Mesenchymal stem cell (in vitro differentiated cells and primary cell): ENCODE measurements at regions not wholly inside any gene's neighbourhood (a gene's known extent, or its start where the extent isn't known, plus 50 kb on each side); places are given as distances from the start of the nearest gene placed in this dataset.

Experiments used
- DNase-seq: peaks from one replicate; pipeline ENCODE4 v3.0.0-alpha.2; 2013
- H2AFZ ChIP-seq: one replicate; pipeline ENCODE4 v1.6.1; 2013; ENCODE audit warnings: low read depth, mild to moderate bottlenecking, control low read depth, inconsistent platforms, low read length, moderate library complexity
- H2AK5ac ChIP-seq: 2 replicates; pipeline ENCODE4 v1.6.1; 2013; ENCODE audit warnings: low read length, moderate library complexity, mild to moderate bottlenecking, inconsistent platforms; ENCODE audit not compliant: severe bottlenecking
- H2BK120ac ChIP-seq: one replicate; pipeline ENCODE4 v1.6.1; 2013; ENCODE audit warnings: low read depth, mild to moderate bottlenecking, inconsistent platforms, low read length, moderate library complexity
- H2BK12ac ChIP-seq, 2 experiments: one replicate each; pipeline ENCODE4 v1.6.1; 2013; ENCODE audit warnings: inconsistent platforms in 2 of 2, low read length in 2 of 2, mild to moderate bottlenecking in 2 of 2, moderate library complexity in 2 of 2, control low read depth in 1 of 2
- H2BK15ac ChIP-seq: one replicate; pipeline ENCODE4 v1.6.1; 2013; ENCODE audit warnings: mild to moderate bottlenecking, low read depth, inconsistent platforms; ENCODE audit not compliant: poor library complexity, severe bottlenecking
- H2BK5ac ChIP-seq: 2 replicates; pipeline ENCODE4 v1.6.1; 2013; ENCODE audit warnings: low read depth, mild to moderate bottlenecking, low read length, control low read depth, inconsistent platforms; ENCODE audit not compliant: poor library complexity, severe bottlenecking
- H3K14ac ChIP-seq, 2 experiments: one replicate each; pipeline ENCODE4 v1.6.1; 2013; ENCODE audit warnings: inconsistent platforms in 2 of 2, low read length in 2 of 2, control low read depth in 1 of 2, mild to moderate bottlenecking in 1 of 2, moderate library complexity in 1 of 2
- H3K18ac ChIP-seq, 2 experiments: one replicate each; pipeline ENCODE4 v1.6.1; 2013; ENCODE audit warnings: inconsistent platforms in 2 of 2, low read length in 2 of 2, control low read depth in 1 of 2, low read depth in 1 of 2, mild to moderate bottlenecking in 1 of 2
- H3K23ac ChIP-seq, 2 experiments: one replicate each; pipeline ENCODE4 v1.6.1; 2013; ENCODE audit warnings: inconsistent platforms in 2 of 2, low read length in 2 of 2, mild to moderate bottlenecking in 2 of 2, moderate library complexity in 2 of 2, control low read depth in 1 of 2
- H3K27ac ChIP-seq: 2 replicates; pipeline ENCODE4 v1.5.1; 2013; ENCODE audit warnings: mild to moderate bottlenecking, moderate library complexity, low read length, control low read depth, inconsistent platforms; ENCODE audit not compliant: poor library complexity, severe bottlenecking
- H3K27me3 ChIP-seq, 2 experiments: 2 replicates each; pipeline versions ENCODE4 v1.6.1 to v1.7.0; 2013; ENCODE audit warnings: low read length in 2 of 2, mild to moderate bottlenecking in 2 of 2, moderate library complexity in 2 of 2, control low read depth in 1 of 2, inconsistent platforms in 1 of 2; ENCODE audit not compliant: control insufficient read depth in 1 of 2, insufficient read depth in 1 of 2
- H3K36me3 ChIP-seq, 2 experiments: 2 replicates each; pipeline versions ENCODE4 v1.6.1 to v1.7.0; 2013; ENCODE audit warnings: low read length in 2 of 2, control low read depth in 1 of 2, inconsistent platforms in 1 of 2, low read depth in 1 of 2, mild to moderate bottlenecking in 1 of 2; ENCODE audit not compliant: insufficient read depth in 2 of 2, control insufficient read depth in 1 of 2
- H3K4ac ChIP-seq, 2 experiments: one replicate each; pipeline ENCODE4 v1.6.1; 2013; ENCODE audit warnings: inconsistent platforms in 2 of 2, low read length in 2 of 2, mild to moderate bottlenecking in 2 of 2, moderate library complexity in 2 of 2, control low read depth in 1 of 2, low read depth in 1 of 2
- H3K4me1 ChIP-seq: 2 replicates; pipeline ENCODE4 v1.6.1; 2013; ENCODE audit warnings: low read depth, low read length, control low read depth; ENCODE audit not compliant: control insufficient read depth, insufficient read depth
- H3K4me2 ChIP-seq: 2 replicates; pipeline ENCODE4 v1.6.1; 2013; ENCODE audit warnings: low read length, mild to moderate bottlenecking, inconsistent platforms; ENCODE audit not compliant: poor library complexity, severe bottlenecking
- H3K4me3 ChIP-seq, 2 experiments: 2 replicates each; pipeline versions ENCODE4 v1.5.1 to v1.7.0; 2013; ENCODE audit warnings: low read length in 2 of 2, mild to moderate bottlenecking in 2 of 2, control low read depth in 1 of 2, low read depth in 1 of 2; ENCODE audit not compliant: insufficient read depth in 1 of 2
- H3K79me1 ChIP-seq: replicated peaks from 2 replicates; pipeline ENCODE4 v1.6.1; 2013; ENCODE audit warnings: mild to moderate bottlenecking, control low read depth, low read length, inconsistent platforms; ENCODE audit not compliant: poor library complexity, severe bottlenecking
- H3K9ac ChIP-seq: 2 replicates; pipeline ENCODE4 v1.7.0; 2013; ENCODE audit warnings: mild to moderate bottlenecking, low read length, moderate library complexity
- H3K9me3 ChIP-seq: 2 replicates; pipeline ENCODE4 v1.7.0; 2013; ENCODE audit warnings: mild to moderate bottlenecking, low read length; ENCODE audit not compliant: control insufficient read depth
- H4K8ac ChIP-seq: one replicate; pipeline ENCODE4 v1.6.1; 2013; ENCODE audit warnings: inconsistent platforms, mild to moderate bottlenecking, low read length, moderate library complexity
- H4K91ac ChIP-seq: one replicate; pipeline ENCODE4 v1.6.1; 2013; ENCODE audit warnings: mild to moderate bottlenecking, low read length, inconsistent platforms
- whole genome bisulfite sequencing: methylation state at CpG from one replicate; pipeline ENCODE4 v1.1.7; 2013; ENCODE audit warnings: mixed read lengths; 5-methylcytosine and 5-hydroxymethylcytosine counted together

GRCh38 chr3:168322941-168323340 lies 227.2 kb upstream of the GOLIM4 start:
- Histone ChIP-seq H3K4me1 (no peaks in the 10 kb centered on the region), H3K9ac (no peak overlapping the region), H3K79me1 (no peaks in the 10 kb centered on the region), H3K4ac (no peak overlapping the region), H3K4me2 (no peak overlapping the region), H4K91ac (no peak overlapping the region), H3K18ac (no peak overlapping the region), H2AK5ac (no peak overlapping the region), H4K8ac (no peak overlapping the region), H3K14ac (no peak overlapping the region), H2BK120ac (no peak overlapping the region), H3K27ac (no peak overlapping the region), H2AFZ (no peak overlapping the region), H3K9me3 (no peaks in the 10 kb centered on the region), H3K4me3 (no peak overlapping the region), H2BK12ac (no peak overlapping the region), H3K36me3 (no peaks in the 10 kb centered on the region), H2BK5ac (no peak overlapping the region), H3K27me3 (peaks cover 0 to 21% of the 10 kb centered on the region in 2 experiments), H3K23ac (no peak overlapping the region), H2BK15ac (no peak overlapping the region)
- 57% methylated on average over 1 of the region's 4 CpGs for WGBS
- DNase-seq: no peak

- Histone ChIP-seq H3K4ac (no peak overlapping the region), H2AFZ (no peak overlapping the region), H3K79me1 (no peaks in the 10 kb centered on the region), H2BK5ac (no peak overlapping the region), H3K9me3 (no peaks in the 10 kb centered on the region), H2AK5ac (no peak overlapping the region), H3K18ac (no peak overlapping the region), H3K27ac (no peak overlapping the region), H3K23ac (no peak overlapping the region), H3K14ac (no peak overlapping the region), H3K4me1 (no peaks in the 10 kb centered on the region), H3K4me2 (no peak overlapping the region), H2BK15ac (no peak overlapping the region), H2BK120ac (no peak overlapping the region), H3K36me3 (no peaks in the 10 kb centered on the region), H4K91ac (no peak overlapping the region), H3K27me3 (no peaks in the 10 kb centered on the region), H3K9ac (no peak overlapping the region), H2BK12ac (no peak overlapping the region), H3K4me3 (no peak overlapping the region), H4K8ac (no peak overlapping the region)
- 100% methylated on average over 1 of the region's 3 CpGs for WGBS
- no peak for DNase-seq
Measured at GRCh38 chr3:168314166-168314565, 218.4 kb upstream of the GOLIM4 start.

- H4K91ac ChIP-seq: no peak overlapping the region
- H3K23ac ChIP-seq: no peak overlapping the region
- no peak overlapping the region for H3K4ac ChIP-seq
- no peak overlapping the region for H3K18ac ChIP-seq
- H3K27ac ChIP-seq: no peak overlapping the region
- no peak overlapping the region for H3K9ac ChIP-seq
- no peaks in the 10 kb centered on the region for H3K9me3 ChIP-seq
- H2BK120ac ChIP-seq: no peak overlapping the region
- no peak overlapping the region for H3K14ac ChIP-seq
- 35% methylated on average over 2 of the region's 4 CpGs for WGBS
- no peak overlapping the region for H2BK5ac ChIP-seq
- no peak overlapping the region for H4K8ac ChIP-seq
- H2AFZ ChIP-seq: no peak overlapping the region
- no peak overlapping the region for H2BK15ac ChIP-seq
- H3K4me1 ChIP-seq: no peaks in the 10 kb centered on the region
- H3K36me3 ChIP-seq: no peaks in the 10 kb centered on the region
- no peak overlapping the region for H3K4me3 ChIP-seq
- H2BK12ac ChIP-seq: no peak overlapping the region
- DNase-seq: no peak
- H3K79me1 ChIP-seq: no peaks in the 10 kb centered on the region
- no peak overlapping the region for H2AK5ac ChIP-seq
- no peaks in the 10 kb centered on the region for H3K27me3 ChIP-seq
- H3K4me2 ChIP-seq: no peak overlapping the region
Measured at GRCh38 chr3:168312984-168313383, 217.3 kb upstream of the GOLIM4 start.

GRCh38 chr3:168307893-168308292 lies 212.2 kb upstream of the GOLIM4 start:
- Histone ChIP-seq H3K23ac (no peak overlapping the region), H3K4me2 (no peak overlapping the region), H3K18ac (no peak overlapping the region), H3K14ac (no peak overlapping the region), H3K36me3 (no peaks in the 10 kb centered on the region), H2BK120ac (no peak overlapping the region), H3K27ac (no peak overlapping the region), H4K91ac (no peak overlapping the region), H3K4me3 (no peak overlapping the region), H3K4me1 (no peaks in the 10 kb centered on the region), H4K8ac (no peak overlapping the region), H3K9ac (no peak overlapping the region), H2BK5ac (no peak overlapping the region), H2BK12ac (no peak overlapping the region), H3K27me3 (no peaks in the 10 kb centered on the region), H3K79me1 (no peaks in the 10 kb centered on the region), H3K4ac (no peak overlapping the region), H2AFZ (no peak overlapping the region), H2AK5ac (no peak overlapping the region), H2BK15ac (no peak overlapping the region), H3K9me3 (peaks cover 7% of the 10 kb centered on the region)
- no peak for DNase-seq
